ENCODE measurements at regions not wholly inside any gene's neighbourhood (a gene's known extent, or its start where the extent isn't known, plus 50 kb on each side); places are given as distances from the start of the nearest gene placed in this dataset.

DNA sequence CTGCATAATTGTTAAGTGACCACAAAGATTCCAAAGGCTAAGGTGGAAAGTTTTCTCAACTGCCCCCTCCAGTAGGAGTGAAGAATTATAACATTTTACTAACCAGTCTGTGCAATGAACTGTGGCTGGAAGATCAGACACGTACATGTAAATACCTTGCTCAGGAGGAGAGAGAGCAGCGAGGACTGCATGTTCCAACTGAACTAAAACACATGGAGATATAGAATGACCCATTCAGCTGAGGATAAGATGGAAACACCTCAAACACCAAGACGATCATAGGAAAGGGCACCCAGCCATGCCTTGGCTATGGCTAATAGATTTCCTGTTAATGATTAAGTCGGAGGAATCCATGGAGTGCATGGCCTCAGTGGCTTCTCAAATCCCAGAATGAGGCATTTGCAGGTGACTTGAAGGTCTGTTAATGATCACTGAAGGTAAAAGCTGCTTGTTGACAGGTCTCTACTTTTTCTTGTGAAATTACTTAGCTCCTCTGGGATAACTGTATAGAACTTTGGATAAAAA lies 875.6 kb downstream of the TFAP2A start:
- Mint-ChIP-seq H3K4me1 (ENCODE audit: low read depth, unreplicated experiment) (peaks cover 17% of the 10 kb centered on the region), H3K27ac (ENCODE audit: unreplicated experiment) (peak overlapping the region; percentile 88), H3K36me3 (ENCODE audit: insufficient read depth, unreplicated experiment) (no peaks in the 10 kb centered on the region), H3K27me3 (ENCODE audit: unreplicated experiment) (no peaks in the 10 kb centered on the region), H3K4me3 (ENCODE audit: low read depth, unreplicated experiment) (no peak overlapping the region), H3K9me3 (ENCODE audit: low read depth, unreplicated experiment) (no peaks in the 10 kb centered on the region)
- CTCF ChIA-PET: no interaction called here
- DNase-seq: peak; percentile 48
- no TSS peak for BruUV-seq (replicated peaks)
- intact Hi-C loops (cut with micrococcal nuclease; ENCODE audit: unreplicated experiment): loop anchor here (1.0 to 10.0 kb wide), 6 partner anchors 58 to 888 kb away; no protein-coding TSS in a partner anchor
- TF ChIP-seq, protein P1, sequence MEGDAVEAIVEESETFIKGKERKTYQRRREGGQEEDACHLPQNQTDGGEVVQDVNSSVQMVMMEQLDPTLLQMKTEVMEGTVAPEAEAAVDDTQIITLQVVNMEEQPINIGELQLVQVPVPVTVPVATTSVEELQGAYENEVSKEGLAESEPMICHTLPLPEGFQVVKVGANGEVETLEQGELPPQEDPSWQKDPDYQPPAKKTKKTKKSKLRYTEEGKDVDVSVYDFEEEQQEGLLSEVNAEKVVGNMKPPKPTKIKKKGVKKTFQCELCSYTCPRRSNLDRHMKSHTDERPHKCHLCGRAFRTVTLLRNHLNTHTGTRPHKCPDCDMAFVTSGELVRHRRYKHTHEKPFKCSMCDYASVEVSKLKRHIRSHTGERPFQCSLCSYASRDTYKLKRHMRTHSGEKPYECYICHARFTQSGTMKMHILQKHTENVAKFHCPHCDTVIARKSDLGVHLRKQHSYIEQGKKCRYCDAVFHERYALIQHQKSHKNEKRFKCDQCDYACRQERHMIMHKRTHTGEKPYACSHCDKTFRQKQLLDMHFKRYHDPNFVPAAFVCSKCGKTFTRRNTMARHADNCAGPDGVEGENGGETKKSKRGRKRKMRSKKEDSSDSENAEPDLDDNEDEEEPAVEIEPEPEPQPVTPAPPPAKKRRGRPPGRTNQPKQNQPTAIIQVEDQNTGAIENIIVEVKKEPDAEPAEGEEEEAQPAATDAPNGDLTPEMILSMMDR (IDR thresholded peaks at IDR 0.05; ENCODE audit: unreplicated experiment): no peak

DNA sequence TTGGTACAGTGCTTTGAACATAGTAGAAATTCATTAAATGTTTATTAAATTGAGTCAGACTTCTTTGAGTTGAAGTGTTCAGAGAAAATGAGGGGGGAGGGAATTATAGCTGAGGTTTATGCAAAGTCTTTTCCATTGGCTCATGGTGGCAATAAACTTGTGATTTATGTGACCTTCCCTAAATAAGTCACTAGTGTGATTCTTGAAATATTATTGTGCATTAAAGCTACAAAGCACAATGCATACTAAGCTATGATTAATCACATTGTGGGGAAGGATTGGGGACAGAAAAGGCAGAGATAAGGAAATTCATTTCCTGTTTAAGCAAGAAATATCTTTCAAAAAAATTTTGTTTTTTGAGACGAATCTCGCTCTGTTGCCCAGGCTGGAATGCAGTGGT lies 877.5 kb downstream of the TFAP2A start:
- no peaks in the 10 kb centered on the region for H3K9me3 Mint-ChIP-seq (ENCODE audit: low read depth, unreplicated experiment)
- H3K36me3 Mint-ChIP-seq (ENCODE audit: insufficient read depth, unreplicated experiment): no peaks in the 10 kb centered on the region
- CTCF ChIA-PET: interaction anchor here (0.7 to 0.9 kb wide), 3 partner anchors 104 to 892 kb away, joined by 3 read pairs; no protein-coding TSS in a partner anchor
- no peak overlapping the region for H3K4me3 Mint-ChIP-seq (ENCODE audit: low read depth, unreplicated experiment)
- H3K27ac Mint-ChIP-seq (ENCODE audit: unreplicated experiment): peak overlapping the region; percentile 83
- TF ChIP-seq, protein P1 (IDR thresholded peaks at IDR 0.05; ENCODE audit: unreplicated experiment): no peak
- DNase-seq: no peak
- H3K27me3 Mint-ChIP-seq (ENCODE audit: unreplicated experiment): no peaks in the 10 kb centered on the region
- H3K4me1 Mint-ChIP-seq (ENCODE audit: low read depth, unreplicated experiment): peaks cover 10% of the 10 kb centered on the region
- intact Hi-C loops (cut with micrococcal nuclease; ENCODE audit: unreplicated experiment): loop anchor here (5.0 to 10.0 kb wide), 4 partner anchors 135 to 890 kb away; no protein-coding TSS in a partner anchor
- BruUV-seq (replicated peaks): no TSS peak

DNA sequence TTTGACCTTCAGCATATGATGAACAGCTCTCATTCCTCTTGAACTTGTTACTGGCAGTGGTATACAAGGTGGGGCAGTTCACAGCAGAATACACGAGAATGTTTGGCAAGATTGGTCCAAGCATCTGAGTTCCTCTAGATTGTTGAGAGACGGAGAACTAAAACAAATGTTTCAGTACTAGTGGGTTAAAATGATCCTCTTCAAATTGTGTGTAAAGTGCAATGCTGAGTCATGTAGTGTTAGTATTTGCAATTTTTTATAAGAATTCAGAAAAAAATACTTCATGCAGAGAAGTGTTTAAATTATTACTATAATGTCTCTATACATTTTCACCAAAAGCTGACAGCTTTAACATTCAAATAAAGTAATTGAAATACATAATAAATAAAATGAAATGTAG lies 879.8 kb downstream of the TFAP2A start:
- no peak for DNase-seq
- BruUV-seq (replicated peaks): no TSS peak
- Mint-ChIP-seq H3K9me3 (ENCODE audit: low read depth, unreplicated experiment) (peaks cover 2% of the 10 kb centered on the region), H3K4me3 (ENCODE audit: low read depth, unreplicated experiment) (no peak overlapping the region), H3K4me1 (ENCODE audit: low read depth, unreplicated experiment) (peaks cover 14% of the 10 kb centered on the region), H3K27me3 (ENCODE audit: unreplicated experiment) (no peaks in the 10 kb centered on the region), H3K27ac (ENCODE audit: unreplicated experiment) (no peak overlapping the region), H3K36me3 (ENCODE audit: insufficient read depth, unreplicated experiment) (no peaks in the 10 kb centered on the region)
- CTCF ChIA-PET: no interaction called here
- intact Hi-C loops (cut with micrococcal nuclease; ENCODE audit: unreplicated experiment): loop anchor here (5.0 to 10.0 kb wide), 4 partner anchors 133 to 892 kb away; no protein-coding TSS in a partner anchor
- TF ChIP-seq, protein P1 (IDR thresholded peaks at IDR 0.05; ENCODE audit: unreplicated experiment): no peak

DNA sequence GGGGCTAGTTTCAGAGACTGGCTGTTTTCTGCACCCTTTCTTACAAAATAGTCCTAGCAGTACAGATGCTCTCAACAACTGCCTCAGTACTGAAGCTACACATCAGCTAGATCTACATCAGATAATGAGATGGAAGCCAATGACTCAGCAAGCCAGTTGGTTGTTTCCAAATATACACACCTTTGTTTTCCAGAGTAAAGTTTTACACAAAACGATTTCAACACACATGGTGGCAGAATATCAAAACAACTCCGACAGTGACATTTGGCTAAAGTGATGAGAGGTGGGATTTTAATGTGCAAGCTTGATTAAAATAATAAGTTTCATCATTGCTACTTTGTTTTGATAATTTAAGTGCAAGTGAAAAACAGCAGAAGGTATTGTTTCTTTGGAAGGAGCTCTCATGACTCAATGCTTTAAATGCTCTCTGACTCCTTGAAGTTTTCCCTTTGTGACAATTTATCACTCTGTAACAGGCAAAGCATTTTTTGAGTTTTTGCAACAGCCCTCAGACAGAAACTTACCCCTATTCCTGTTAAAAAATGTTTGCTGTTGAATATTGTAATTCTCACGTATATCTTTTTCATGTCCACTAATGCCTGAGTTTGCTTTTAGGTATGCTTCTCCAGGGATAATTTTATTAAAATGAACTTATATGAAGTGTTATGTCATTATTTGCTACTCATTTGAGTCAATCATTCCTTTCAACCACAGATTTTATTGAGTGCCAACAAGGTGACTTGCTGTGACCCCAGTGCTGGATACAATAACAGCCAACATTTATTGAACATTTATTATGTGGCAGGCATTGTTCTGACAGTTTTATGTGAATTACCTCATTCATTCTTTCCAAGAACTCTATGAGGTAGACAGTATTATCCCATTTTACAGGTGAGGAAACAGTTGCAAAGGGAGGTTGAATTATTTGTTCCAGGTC lies 882.0 kb downstream of the TFAP2A start:
- no peak overlapping the region for H3K27ac Mint-ChIP-seq (ENCODE audit: unreplicated experiment)
- BruUV-seq (replicated peaks): no TSS peak
- intact Hi-C loops (cut with micrococcal nuclease; ENCODE audit: unreplicated experiment): loop anchor here (10.0 kb wide), 1 partner anchor 322 kb away; no protein-coding TSS in a partner anchor
- TF ChIP-seq, protein P1 (IDR thresholded peaks at IDR 0.05; ENCODE audit: unreplicated experiment): no peak
- H3K9me3 Mint-ChIP-seq (ENCODE audit: low read depth, unreplicated experiment): peaks cover 2% of the 10 kb centered on the region
- no peaks in the 10 kb centered on the region for H3K36me3 Mint-ChIP-seq (ENCODE audit: insufficient read depth, unreplicated experiment)
- H3K27me3 Mint-ChIP-seq (ENCODE audit: unreplicated experiment): no peaks in the 10 kb centered on the region
- no peak for DNase-seq
- peaks cover 6% of the 10 kb centered on the region for H3K4me1 Mint-ChIP-seq (ENCODE audit: low read depth, unreplicated experiment)
- H3K4me3 Mint-ChIP-seq (ENCODE audit: low read depth, unreplicated experiment): no peak overlapping the region
- CTCF ChIA-PET: no interaction called here
